Putamen (tissue), 1 donor: ENCODE measurements at regions not wholly inside any gene's neighbourhood (a gene's known extent, or its start where the extent isn't known, plus 50 kb on each side); places are given as distances from the start of the nearest gene placed in this dataset.

Experiments
- DNase-seq: peaks from one replicate; pipeline ENCODE4 v3.0.0-alpha.2; 2016; ENCODE audit warnings: low spot score

DNA sequence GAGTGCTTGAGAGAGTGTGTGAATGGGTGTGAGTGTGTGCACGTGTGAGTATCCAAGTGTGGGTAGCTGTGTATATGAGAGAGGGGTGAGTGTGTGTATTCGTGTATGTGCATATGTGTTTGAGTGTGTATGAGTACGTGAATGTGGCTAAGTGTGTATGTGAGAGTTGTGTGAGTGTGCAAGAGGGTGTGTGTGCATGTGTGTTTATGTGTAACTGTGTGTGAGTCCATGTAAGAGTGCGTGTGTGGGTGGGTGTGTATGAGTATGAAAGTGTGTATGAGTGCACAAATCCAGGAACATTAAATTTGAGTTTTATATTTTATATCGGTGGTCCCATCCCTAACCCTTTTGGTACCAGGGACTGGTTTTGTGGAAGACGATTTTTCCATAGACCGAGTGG lies 156.4 kb downstream of the TENT4A start:
- no peak for DNase-seq

DNA sequence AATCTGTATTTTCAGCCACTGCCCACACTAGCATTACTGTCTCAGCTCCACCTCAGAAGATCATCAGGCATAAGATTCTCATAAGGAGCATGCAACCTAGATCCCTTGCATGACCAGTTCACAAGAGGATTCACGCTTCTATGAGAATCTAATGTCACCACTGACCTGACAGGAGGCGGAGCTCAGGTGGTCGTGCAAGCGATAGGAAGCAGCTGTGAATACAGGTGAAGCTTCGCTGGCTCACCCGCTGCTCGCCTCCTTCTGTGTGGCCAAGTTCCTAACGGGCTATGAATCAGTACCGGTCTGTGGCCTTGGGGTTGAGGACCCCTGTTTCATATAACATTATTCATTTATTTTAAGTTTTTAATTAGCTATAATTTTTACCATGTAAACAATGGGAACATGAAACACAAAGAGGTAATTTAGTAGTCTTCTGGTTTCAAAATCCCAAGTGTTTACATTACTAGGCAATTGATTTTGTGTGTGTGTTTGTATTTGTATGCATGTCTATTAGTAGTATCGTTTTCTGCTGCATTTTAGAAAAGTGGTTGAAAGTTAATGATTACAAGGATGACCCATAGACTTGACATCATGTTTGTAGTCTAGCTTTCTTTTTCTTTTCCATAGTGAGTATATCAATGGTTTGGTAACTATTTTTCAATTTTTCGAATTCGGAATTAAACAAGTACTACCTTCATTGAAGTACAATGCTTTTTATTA lies 159.4 kb downstream of the TENT4A start:
- DNase-seq = no peak

DNA sequence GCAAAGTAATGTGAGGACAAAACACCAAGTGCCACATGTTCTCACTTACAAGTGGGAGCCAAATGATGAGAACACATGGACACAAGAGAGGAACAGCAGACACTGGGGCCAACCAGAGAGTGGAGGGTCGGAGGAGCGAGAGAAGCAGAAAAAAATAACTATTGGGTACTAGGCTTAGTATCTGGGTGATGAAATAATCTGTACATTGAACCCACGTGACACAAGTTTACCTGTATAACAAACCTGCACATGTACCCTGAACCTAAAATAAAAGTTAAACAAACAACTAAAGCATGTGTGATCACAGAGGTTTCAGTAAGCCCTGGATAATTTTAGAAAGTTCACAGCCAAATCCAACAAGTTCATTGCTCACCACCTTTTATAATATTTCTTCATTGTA lies 160.1 kb downstream of the TENT4A start:
- DNase-seq = no peak

DNA sequence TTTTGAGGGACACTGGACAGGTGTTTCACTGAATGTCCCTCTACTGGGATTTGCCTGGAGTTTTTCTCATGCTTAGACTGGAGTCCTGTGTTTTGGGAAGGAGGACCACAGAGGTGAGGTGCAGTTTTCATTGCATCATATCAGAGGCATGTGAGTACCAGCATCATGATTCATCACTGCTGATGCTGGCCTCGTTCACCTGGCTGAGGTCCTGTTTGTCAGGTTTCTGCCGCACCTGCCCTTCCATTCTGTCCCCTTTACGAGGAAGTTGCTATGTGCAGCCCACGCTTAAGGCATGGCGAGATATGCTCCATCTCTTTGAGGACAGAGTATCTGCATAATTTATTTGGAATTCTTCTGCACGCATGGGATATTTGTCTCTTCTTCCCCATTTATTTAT lies 162.1 kb downstream of the TENT4A start:
- no peak for DNase-seq

GRCh38 chr5:6877986-6878828 lies 165.0 kb downstream of the TENT4A start:
- no peak for DNase-seq

GRCh38 chr5:6885581-6885980 lies 172.3 kb downstream of the TENT4A start:
- DNase-seq = no peak

GRCh38 chr5:6886866-6887265 lies 173.6 kb downstream of the TENT4A start:
- DNase-seq = no peak

DNA sequence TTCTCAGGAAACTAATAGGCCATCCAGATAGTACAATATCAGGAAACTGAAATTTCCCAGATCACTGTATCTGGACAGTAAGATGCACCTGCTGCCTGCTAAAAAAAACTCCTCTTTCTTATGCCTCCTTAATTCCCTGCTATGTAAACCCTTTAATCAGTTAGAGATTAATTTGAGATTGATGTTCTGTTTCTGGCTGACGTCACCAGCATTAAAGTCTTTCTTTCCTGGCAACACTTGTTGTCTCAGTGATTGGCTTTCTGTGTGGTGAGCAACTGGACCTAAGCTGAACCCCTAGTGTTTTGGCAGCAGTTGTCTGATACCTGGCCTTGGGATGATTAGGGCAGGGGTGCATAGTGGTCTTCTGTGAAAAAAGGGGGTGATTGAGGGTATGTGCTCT lies 175.8 kb downstream of the TENT4A start:
- no peak for DNase-seq

GRCh38 chr5:6899221-6899620 lies 186.0 kb downstream of the TENT4A start:
- no peak for DNase-seq

DNA sequence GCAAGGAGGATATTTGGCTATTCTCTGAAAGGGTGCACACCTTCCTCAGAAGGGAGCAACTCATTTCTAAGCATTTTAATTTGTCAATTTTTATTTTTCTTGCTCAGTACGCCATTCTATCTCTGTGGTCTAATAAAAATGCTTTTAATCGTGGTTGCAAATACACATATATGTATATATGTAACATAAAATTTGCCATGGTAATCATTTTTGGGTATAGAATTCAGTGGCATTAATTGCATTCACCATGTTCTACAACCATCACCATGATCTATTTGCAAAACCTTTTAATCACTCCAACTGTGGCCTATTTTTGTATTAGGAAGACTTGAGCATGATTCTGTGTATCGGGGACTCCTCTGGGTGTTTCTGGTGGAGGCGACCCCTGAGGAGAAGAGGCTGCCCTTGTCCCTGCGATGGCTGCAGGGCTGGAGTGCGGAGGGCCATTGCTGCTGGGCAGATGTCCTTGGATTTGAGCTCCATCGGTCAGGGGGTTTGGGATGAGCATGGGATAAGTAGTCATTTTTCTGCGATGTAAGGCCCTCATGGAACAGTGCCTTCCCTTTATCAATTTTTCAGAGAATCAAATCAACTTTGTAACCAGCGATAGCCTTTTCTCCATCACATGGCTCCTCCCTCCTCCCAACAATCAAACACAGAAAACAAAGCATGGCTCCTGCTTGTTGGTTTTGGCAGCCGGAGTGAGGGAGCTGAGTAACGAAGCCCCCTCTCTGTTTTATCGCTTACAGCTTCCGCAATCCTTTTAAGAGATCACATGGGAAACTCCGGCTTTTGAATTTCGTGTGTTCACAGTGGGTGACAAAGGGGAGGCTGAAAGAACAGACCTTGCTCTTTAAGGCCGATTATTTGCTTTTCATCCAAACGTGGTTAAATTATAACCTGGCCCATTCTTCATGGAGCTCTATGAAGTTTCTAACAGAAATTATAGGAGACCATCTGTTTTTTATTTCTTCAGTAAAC lies 187.3 kb downstream of the TENT4A start:
- DNase-seq = no peak

- no peak for DNase-seq
Measured at GRCh38 chr5:6902094-6902493, 188.9 kb downstream of the TENT4A start.

GRCh38 chr5:6902597-6902996 lies 189.4 kb downstream of the TENT4A start:
- no peak for DNase-seq

DNA sequence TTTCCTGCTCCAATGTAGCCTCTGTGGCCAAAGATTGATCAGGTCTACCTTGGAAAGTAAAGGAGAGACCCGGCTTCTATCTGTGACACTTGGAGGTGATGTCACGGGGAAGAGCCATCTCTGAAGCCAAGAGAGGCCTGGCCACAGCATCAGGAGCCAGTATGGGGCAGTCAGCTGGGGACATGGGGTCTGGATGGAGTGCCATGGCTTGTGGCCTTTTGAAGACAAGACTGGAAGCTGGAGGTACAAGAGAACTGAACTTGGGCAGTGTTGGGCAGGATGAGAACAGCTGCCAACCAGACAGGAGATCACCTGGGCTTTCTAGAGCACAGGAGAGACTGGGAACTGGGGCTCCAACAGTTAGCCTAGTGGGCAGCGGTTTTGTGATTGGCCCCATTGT lies 190.7 kb downstream of the TENT4A start:
- DNase-seq = no peak

- DNase-seq = no peak
Measured at GRCh38 chr5:6904860-6905259, 191.6 kb downstream of the TENT4A start.

- no peak for DNase-seq
Measured at GRCh38 chr5:6905423-6905822, 192.2 kb downstream of the TENT4A start.

- no peak for DNase-seq
Measured at GRCh38 chr5:6905883-6906282, 192.7 kb downstream of the TENT4A start.

GRCh38 chr5:6907320-6907918 lies 194.2 kb downstream of the TENT4A start:
- no peak for DNase-seq

- DNase-seq = no peak
Measured at GRCh38 chr5:6909901-6910300, 196.7 kb downstream of the TENT4A start.

DNA sequence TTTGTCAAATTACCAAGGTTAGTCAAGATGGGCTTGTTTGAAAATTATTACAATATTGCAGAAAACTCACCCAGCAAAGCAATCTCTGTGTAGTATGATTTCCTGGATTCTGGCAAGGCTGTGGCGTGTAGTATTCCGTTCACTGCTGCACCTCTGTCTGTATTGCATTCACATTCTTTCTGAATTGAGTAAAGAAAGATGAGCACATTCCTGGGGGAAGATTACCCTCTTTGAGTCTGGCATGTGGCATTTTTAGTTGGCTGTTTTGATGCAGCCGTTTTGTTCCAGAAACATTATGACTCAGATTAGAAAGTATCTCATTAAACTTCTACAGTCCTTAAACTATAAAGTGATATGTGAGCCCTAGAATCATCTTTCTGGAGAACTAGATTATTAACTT lies 197.7 kb downstream of the TENT4A start:
- DNase-seq = no peak

DNA sequence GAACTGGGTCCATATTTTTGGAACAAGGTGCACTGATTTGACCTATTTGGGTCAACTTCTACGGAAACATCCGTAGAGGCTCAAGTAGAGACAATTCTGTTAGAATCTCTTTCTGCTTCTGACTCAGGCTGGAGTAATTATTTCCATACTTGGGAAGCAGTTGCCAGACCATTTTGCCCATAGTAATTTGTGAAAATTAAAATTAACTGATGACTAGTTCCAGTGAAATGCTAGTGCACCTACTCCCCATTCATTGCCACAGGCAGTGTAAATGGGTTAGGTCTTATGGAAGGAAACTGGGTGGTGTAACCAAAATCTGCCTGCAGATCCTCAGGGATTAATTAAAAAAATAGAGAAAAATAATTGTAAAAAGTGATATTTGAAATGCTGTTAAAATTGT lies 201.1 kb downstream of the TENT4A start:
- no peak for DNase-seq

GRCh38 chr5:6915574-6915973 lies 202.3 kb downstream of the TENT4A start:
- DNase-seq = no peak

DNA sequence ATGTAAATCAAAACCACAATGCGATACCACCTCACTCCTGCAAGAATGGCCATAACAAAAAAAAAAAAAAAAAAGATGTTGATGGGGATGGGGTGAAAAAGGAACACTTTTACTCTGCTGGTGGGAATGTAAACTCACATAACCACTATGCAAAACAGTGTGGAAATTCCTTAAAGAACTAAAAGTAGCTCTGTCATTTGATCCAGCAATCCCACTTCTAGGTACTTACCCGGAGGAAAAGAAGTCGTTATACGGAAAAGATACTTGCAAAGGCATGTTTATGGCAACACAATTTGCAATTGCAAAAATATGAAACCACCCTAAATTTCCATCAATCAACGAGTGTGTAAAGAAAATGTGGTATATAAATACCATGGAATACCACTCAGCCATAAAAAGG lies 205.0 kb downstream of the TENT4A start:
- no peak for DNase-seq
